Caco-2 (cell line): ENCODE measurements at regions not wholly inside any gene's neighbourhood (a gene's known extent, or its start where the extent isn't known, plus 50 kb on each side); places are given as distances from the start of the nearest gene placed in this dataset.

Experiments used
- BruUV-seq: library from RNA; stranded (reverse); fragments of 400-500 nt; replicated peaks from 2 replicates; lab custom pipeline; 2021; lab: Mats Ljungman, UMichigan
- CTCF ChIA-PET: fragments of 300-600 bp; sonication (Branson Sonifier 250); formaldehyde crosslinking; loops from one replicate; lab custom pipeline; 2022; ENCODE audit warnings: antibody characterized with exemption; lab: Charles Lee
- POLR2A ChIA-PET: fragments of 300-600 bp; sonication (Branson Sonifier 250); formaldehyde crosslinking; loops from one replicate; lab custom pipeline; 2022; ENCODE audit warnings: antibody characterized with exemption; lab: Charles Lee
- DNase-seq, 2 experiments: peaks; one replicate each; pipeline versions ENCODE4 v3.0.0 to v3.0.0-alpha.2; 2020 to 2022
- H3K27me3 ChIP-seq: replicated peaks from 2 replicates; pipeline ENCODE4 v1.6.0; 2011; ENCODE audit warnings: low read length; ENCODE audit not compliant: control insufficient read depth, insufficient read depth
- H3K36me3 ChIP-seq: 2 replicates; pipeline ENCODE4 v1.5.1; 2011; ENCODE audit warnings: low read length; ENCODE audit not compliant: control insufficient read depth, insufficient read depth
- H3K4me1 ChIP-seq: fragments of 250-450 bp; sonication (Bioruptor Pico); 2 replicates; pipeline ENCODE4 v1.5.1; 2020; ENCODE audit warnings: mild to moderate bottlenecking
- H3K4me3 ChIP-seq: 2 replicates; pipeline ENCODE4 v1.5.1; 2011; ENCODE audit warnings: low read depth, mild to moderate bottlenecking, control low read depth, low read length
- H3K9me3 ChIP-seq: fragments of 250-450 bp; sonication (Bioruptor Pico); 2 replicates; pipeline ENCODE4 v1.5.1; 2020; ENCODE audit warnings: mild to moderate bottlenecking, moderate library complexity
- H3K27ac Mint-ChIP-seq: one replicate; pipeline ENCODE4 v1.8.0; 2022; ENCODE audit warnings: mixed read lengths; ENCODE audit not compliant: unreplicated experiment
- H3K27me3 Mint-ChIP-seq: one replicate; pipeline ENCODE4 v1.8.0; 2022; ENCODE audit warnings: mixed read lengths; ENCODE audit not compliant: insufficient read depth, unreplicated experiment
- H3K36me3 Mint-ChIP-seq: one replicate; pipeline ENCODE4 v1.8.0; 2022; ENCODE audit warnings: mild to moderate bottlenecking, mixed read lengths; ENCODE audit not compliant: insufficient read depth, unreplicated experiment
- H3K4me1 Mint-ChIP-seq: one replicate; pipeline ENCODE4 v1.8.0; 2022; ENCODE audit warnings: low read depth, mixed read lengths; ENCODE audit not compliant: unreplicated experiment
- H3K4me3 Mint-ChIP-seq: one replicate; pipeline ENCODE4 v1.8.0; 2022; ENCODE audit warnings: mild to moderate bottlenecking, moderate library complexity, mixed read lengths; ENCODE audit not compliant: unreplicated experiment
- H3K9me3 Mint-ChIP-seq: one replicate; pipeline ENCODE4 v1.8.0; 2022; ENCODE audit warnings: mixed read lengths; ENCODE audit not compliant: unreplicated experiment
- intact Hi-C: fragments of 100-400 bp; cut with micrococcal nuclease; formaldehyde crosslinking; loops from one replicate; pipeline ENCODE4 v1.10.0; 2022; ENCODE audit not compliant: unreplicated experiment
- TF ChIP-seq, protein P1 (sequence below), 2 experiments: fragments of 200-600 bp in 1 of 2; IDR thresholded peaks; 1 replicate in 1 of 2; 2 replicates in 1 of 2; pipeline versions ENCODE4 v1.5.1 to v1.8.0; 2011 to 2022; ENCODE audit warnings: antibody characterized with exemption in 1 of 2, control low read depth in 1 of 2, inconsistent platforms in 1 of 2, low read depth in 1 of 2, low read length in 1 of 2, mild to moderate bottlenecking in 1 of 2, moderate library complexity in 1 of 2; ENCODE audit not compliant: insufficient read depth in 1 of 2, severe bottlenecking in 1 of 2, unreplicated experiment in 1 of 2

- Mint-ChIP-seq H3K27ac (no peak overlapping the region), H3K4me3 (no peak overlapping the region), H3K27me3 (no peaks in the 10 kb centered on the region), H3K9me3 (peaks cover 23% of the 10 kb centered on the region), H3K4me1 (no peaks in the 10 kb centered on the region), H3K36me3 (no peaks in the 10 kb centered on the region)
- no peak for DNase-seq
- TF ChIP-seq, protein P1, sequence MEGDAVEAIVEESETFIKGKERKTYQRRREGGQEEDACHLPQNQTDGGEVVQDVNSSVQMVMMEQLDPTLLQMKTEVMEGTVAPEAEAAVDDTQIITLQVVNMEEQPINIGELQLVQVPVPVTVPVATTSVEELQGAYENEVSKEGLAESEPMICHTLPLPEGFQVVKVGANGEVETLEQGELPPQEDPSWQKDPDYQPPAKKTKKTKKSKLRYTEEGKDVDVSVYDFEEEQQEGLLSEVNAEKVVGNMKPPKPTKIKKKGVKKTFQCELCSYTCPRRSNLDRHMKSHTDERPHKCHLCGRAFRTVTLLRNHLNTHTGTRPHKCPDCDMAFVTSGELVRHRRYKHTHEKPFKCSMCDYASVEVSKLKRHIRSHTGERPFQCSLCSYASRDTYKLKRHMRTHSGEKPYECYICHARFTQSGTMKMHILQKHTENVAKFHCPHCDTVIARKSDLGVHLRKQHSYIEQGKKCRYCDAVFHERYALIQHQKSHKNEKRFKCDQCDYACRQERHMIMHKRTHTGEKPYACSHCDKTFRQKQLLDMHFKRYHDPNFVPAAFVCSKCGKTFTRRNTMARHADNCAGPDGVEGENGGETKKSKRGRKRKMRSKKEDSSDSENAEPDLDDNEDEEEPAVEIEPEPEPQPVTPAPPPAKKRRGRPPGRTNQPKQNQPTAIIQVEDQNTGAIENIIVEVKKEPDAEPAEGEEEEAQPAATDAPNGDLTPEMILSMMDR (IDR thresholded peaks at IDR 0.05; ENCODE audit: insufficient read depth in 1 of 2, low read depth in 1 of 2, low read length in 1 of 2, severe bottlenecking in 1 of 2, unreplicated experiment in 1 of 2) = no peak
- BruUV-seq = no TSS peak
- ChIA-PET CTCF (no interaction called here), POLR2A (no interaction called here)
- H3K9me3 ChIP-seq = no peaks in the 10 kb centered on the region
- intact Hi-C loops = no loop called here
- H3K27me3 ChIP-seq = no peaks in the 10 kb centered on the region
- no peak overlapping the region for H3K4me3 ChIP-seq
- no peaks in the 10 kb centered on the region for H3K36me3 ChIP-seq
- 0 out of 2 replicates have a peak, but pooled peaks cover 3% of the 10 kb centered on the region for H3K4me1 ChIP-seq
Observed at GRCh38 chr12:30136696-30137095, 353.0 kb upstream of the TMTC1 start.

DNA sequence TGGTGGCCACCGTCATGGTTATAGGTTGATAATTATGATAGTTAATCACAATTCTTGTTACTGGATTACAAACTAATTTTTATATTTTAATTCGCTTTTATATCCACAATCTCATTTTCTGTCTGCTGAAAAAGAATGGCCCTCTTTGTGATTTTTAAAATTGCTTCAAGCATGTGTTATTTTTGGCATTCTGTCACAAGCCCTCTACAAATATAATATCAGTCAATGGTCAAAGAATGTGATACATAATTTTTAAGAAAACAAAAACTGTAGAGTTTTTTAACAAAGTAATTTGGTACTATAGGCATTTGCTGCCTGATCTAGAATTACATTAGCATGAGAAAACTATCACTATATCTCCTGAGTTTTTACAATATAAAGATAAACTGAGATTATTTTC is 352.0 kb upstream of the TMTC1 start:
- BruUV-seq = no TSS peak
- no peak for DNase-seq
- H3K27ac Mint-ChIP-seq = no peak overlapping the region
- H3K36me3 ChIP-seq = no peaks in the 10 kb centered on the region
- H3K36me3 Mint-ChIP-seq = no peaks in the 10 kb centered on the region
- ChIA-PET CTCF (no interaction called here), POLR2A (no interaction called here)
- H3K9me3 ChIP-seq = no peaks in the 10 kb centered on the region
- no peaks in the 10 kb centered on the region for H3K27me3 ChIP-seq
- no peaks in the 10 kb centered on the region for H3K4me1 Mint-ChIP-seq
- H3K4me3 ChIP-seq = no peak overlapping the region
- peaks cover 23% of the 10 kb centered on the region for H3K9me3 Mint-ChIP-seq
- H3K27me3 Mint-ChIP-seq = no peaks in the 10 kb centered on the region
- 0 out of 2 replicates have a peak, but pooled peaks cover 3% of the 10 kb centered on the region for H3K4me1 ChIP-seq
- intact Hi-C loops = loop anchor here (2.0 kb wide), 1 partner anchor 151 kb away; no protein-coding TSS in a partner anchor
- H3K4me3 Mint-ChIP-seq = no peak overlapping the region
- TF ChIP-seq, protein P1 (IDR thresholded peaks at IDR 0.05; ENCODE audit: insufficient read depth in 1 of 2, low read depth in 1 of 2, low read length in 1 of 2, severe bottlenecking in 1 of 2, unreplicated experiment in 1 of 2) = no peak

DNA sequence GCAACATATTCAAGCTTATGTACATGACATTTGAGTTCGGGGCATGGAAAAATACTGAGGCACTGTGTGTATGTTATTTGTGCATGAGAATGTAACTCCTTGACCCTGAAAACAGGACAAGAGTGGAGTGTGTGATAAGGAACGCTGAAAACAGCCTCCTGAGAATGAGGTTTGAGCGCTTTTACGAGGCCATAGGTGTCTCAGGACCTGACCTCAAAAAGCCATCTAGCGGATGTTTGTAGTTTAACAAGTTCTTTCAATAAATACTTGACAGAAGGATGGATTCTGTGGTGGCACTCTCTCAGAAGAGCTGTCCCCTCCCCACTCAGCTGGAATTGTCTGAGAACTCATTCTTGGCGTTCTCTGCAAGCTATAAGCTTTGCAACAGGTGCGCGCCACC is 350.5 kb upstream of the TMTC1 start:
- TF ChIP-seq, protein P1 (IDR thresholded peaks at IDR 0.05; ENCODE audit: insufficient read depth in 1 of 2, low read depth in 1 of 2, low read length in 1 of 2, severe bottlenecking in 1 of 2, unreplicated experiment in 1 of 2) = peak; percentile 48 to 74
- no peaks in the 10 kb centered on the region for H3K36me3 ChIP-seq
- 0 out of 2 replicates have a peak, but pooled peaks cover 3% of the 10 kb centered on the region for H3K4me1 ChIP-seq
- intact Hi-C loops = loop anchor here (1.0 to 2.0 kb wide), 2 partner anchors 153 to 615 kb away; no protein-coding TSS in a partner anchor
- Mint-ChIP-seq H3K27me3 (no peaks in the 10 kb centered on the region), H3K4me1 (no peaks in the 10 kb centered on the region), H3K4me3 (no peak overlapping the region), H3K27ac (no peak overlapping the region), H3K9me3 (peaks cover 8% of the 10 kb centered on the region), H3K36me3 (no peaks in the 10 kb centered on the region)
- no peaks in the 10 kb centered on the region for H3K27me3 ChIP-seq
- BruUV-seq = no TSS peak
- CTCF ChIA-PET = no interaction called here
- H3K4me3 ChIP-seq = no peak overlapping the region
- POLR2A ChIA-PET = no interaction called here
- H3K9me3 ChIP-seq = no peaks in the 10 kb centered on the region
- peak in 1 of 2 experiments; percentile 50 for DNase-seq
